OCI-LY1 (cell line): ENCODE measurements at regions not wholly inside any gene's neighbourhood (a gene's known extent, or its start where the extent isn't known, plus 50 kb on each side); places are given as distances from the start of the nearest gene placed in this dataset.

Experiments
- EZH2 ChIP-seq: fragments of 200-600 bp; sonication (generic), shearing (Covaris generic); IDR thresholded peaks from 2 replicates; pipeline ENCODE4 v1.8.0; 2017; ENCODE audit warnings: borderline replicate concordance, mixed run types, mild to moderate bottlenecking, antibody characterized with exemption, low read length, moderate library complexity, mixed read lengths
- TF ChIP-seq, protein P1 (sequence below): fragments of 200-600 bp; sonication (generic), shearing (Covaris generic); IDR thresholded peaks from 2 replicates; pipeline ENCODE4 v1.5.1; 2017; ENCODE audit warnings: mild to moderate bottlenecking, antibody characterized with exemption, low read length, moderate library complexity, mixed read lengths

DNA sequence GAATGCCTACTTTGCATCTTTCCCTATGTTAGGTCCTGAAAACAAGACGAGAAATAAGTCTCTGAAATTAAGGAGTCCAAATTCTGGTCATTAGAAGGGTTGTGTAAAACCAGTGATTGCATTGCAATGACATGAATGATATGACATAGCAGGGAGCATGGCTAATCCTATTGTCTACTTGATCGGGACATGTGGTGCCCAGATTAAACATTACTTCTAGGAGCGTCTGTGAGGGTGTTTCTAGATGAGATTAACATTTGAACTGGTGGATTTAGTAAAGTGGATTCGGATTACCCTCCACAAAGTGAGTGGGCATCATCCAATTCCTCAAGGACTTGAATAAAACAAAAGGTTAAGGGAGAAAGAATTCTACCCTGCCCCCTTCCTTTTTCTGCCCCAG is 434.9 kb upstream of the KLF6 start:
- TF ChIP-seq EZH2: no peak
- TF ChIP-seq, protein P1, sequence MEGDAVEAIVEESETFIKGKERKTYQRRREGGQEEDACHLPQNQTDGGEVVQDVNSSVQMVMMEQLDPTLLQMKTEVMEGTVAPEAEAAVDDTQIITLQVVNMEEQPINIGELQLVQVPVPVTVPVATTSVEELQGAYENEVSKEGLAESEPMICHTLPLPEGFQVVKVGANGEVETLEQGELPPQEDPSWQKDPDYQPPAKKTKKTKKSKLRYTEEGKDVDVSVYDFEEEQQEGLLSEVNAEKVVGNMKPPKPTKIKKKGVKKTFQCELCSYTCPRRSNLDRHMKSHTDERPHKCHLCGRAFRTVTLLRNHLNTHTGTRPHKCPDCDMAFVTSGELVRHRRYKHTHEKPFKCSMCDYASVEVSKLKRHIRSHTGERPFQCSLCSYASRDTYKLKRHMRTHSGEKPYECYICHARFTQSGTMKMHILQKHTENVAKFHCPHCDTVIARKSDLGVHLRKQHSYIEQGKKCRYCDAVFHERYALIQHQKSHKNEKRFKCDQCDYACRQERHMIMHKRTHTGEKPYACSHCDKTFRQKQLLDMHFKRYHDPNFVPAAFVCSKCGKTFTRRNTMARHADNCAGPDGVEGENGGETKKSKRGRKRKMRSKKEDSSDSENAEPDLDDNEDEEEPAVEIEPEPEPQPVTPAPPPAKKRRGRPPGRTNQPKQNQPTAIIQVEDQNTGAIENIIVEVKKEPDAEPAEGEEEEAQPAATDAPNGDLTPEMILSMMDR: no peak
